ENCODE measurements at regions not wholly inside any gene's neighbourhood (a gene's known extent, or its start where the extent isn't known, plus 50 kb on each side); places are given as distances from the start of the nearest gene placed in this dataset.
"Not testable (repeated sequence)": the region's sequence is repeated elsewhere in the genome, so short reads cannot be mapped to it uniquely, and the experiment has no call there.

GRCh38 chr4:144799486-144799885 is 153.5 kb downstream of the HHIP start:
- no peak for DNase-seq
- Histone ChIP-seq H3K27me3 (no peaks in the 10 kb centered on the region), H3K36me3 (no peaks in the 10 kb centered on the region), H3K9me3 (no peaks in the 10 kb centered on the region), H3K4me3 (no peak overlapping the region)

- H3K36me3 ChIP-seq = no peaks in the 10 kb centered on the region
- no peaks in the 10 kb centered on the region for H3K27me3 ChIP-seq
- no peak overlapping the region for H3K4me3 ChIP-seq
- no peak for DNase-seq
- no peaks in the 10 kb centered on the region for H3K9me3 ChIP-seq
These were observed 155.8 kb downstream of the HHIP start for GRCh38 chr4:144801731-144802130.

- Histone ChIP-seq H3K4me3 (no peak overlapping the region), H3K9me3 (no peaks in the 10 kb centered on the region), H3K36me3 (no peaks in the 10 kb centered on the region), H3K27me3 (no peaks in the 10 kb centered on the region)
- DNase-seq = no peak
These were observed 162.1 kb downstream of the HHIP start for GRCh38 chr4:144808034-144808433.

- no peaks in the 10 kb centered on the region for H3K9me3 ChIP-seq
- H3K27me3 ChIP-seq = no peaks in the 10 kb centered on the region
- no peaks in the 10 kb centered on the region for H3K36me3 ChIP-seq
- DNase-seq = no peak
- H3K4me3 ChIP-seq = no peak overlapping the region
These were observed 163.2 kb downstream of the HHIP start for GRCh38 chr4:144809056-144809640.

- Histone ChIP-seq H3K36me3 (no peaks in the 10 kb centered on the region), H3K9me3 (no peaks in the 10 kb centered on the region), H3K27me3 (no peaks in the 10 kb centered on the region), H3K4me3 (no peak overlapping the region)
- no peak for DNase-seq
These were observed 170.7 kb downstream of the HHIP start for GRCh38 chr4:144816668-144817067.

GRCh38 chr4:144817081-144817480 is 171.1 kb downstream of the HHIP start:
- Histone ChIP-seq H3K4me3 (no peak overlapping the region), H3K36me3 (no peaks in the 10 kb centered on the region)
- DNase-seq = no peak

GRCh38 chr4:144818136-144818535 is 172.2 kb downstream of the HHIP start:
- no peaks in the 10 kb centered on the region for H3K27me3 ChIP-seq
- DNase-seq = no peak
- H3K4me3 ChIP-seq = no peak overlapping the region
- H3K9me3 ChIP-seq = no peaks in the 10 kb centered on the region
- H3K36me3 ChIP-seq = no peaks in the 10 kb centered on the region

More at GRCh38 chr4:144817081-144817480, 171.1 kb downstream of the HHIP start:
- no peaks in the 10 kb centered on the region for H3K9me3 ChIP-seq
- no peaks in the 10 kb centered on the region for H3K27me3 ChIP-seq

GRCh38 chr4:144819591-144819990 is 173.6 kb downstream of the HHIP start:
- no peaks in the 10 kb centered on the region for H3K27me3 ChIP-seq
- H3K9me3 ChIP-seq = no peaks in the 10 kb centered on the region
- DNase-seq = no peak

GRCh38 chr4:144820011-144820727 is 174.2 kb downstream of the HHIP start:
- H3K4me3 ChIP-seq = no peak overlapping the region

More at GRCh38 chr4:144819591-144819990, 173.6 kb downstream of the HHIP start:
- Histone ChIP-seq H3K36me3 (no peaks in the 10 kb centered on the region), H3K4me3 (no peak overlapping the region)

GRCh38 chr4:144820728-144821085 is 174.8 kb downstream of the HHIP start:
- no peaks in the 10 kb centered on the region for H3K27me3 ChIP-seq

More at GRCh38 chr4:144820011-144820727, 174.2 kb downstream of the HHIP start:
- H3K27me3 ChIP-seq = no peaks in the 10 kb centered on the region
- no peaks in the 10 kb centered on the region for H3K9me3 ChIP-seq
- no peaks in the 10 kb centered on the region for H3K36me3 ChIP-seq
- DNase-seq = no peak

GRCh38 chr4:144831971-144832370 is 186.0 kb downstream of the HHIP start:
- Histone ChIP-seq H3K9me3 (no peaks in the 10 kb centered on the region), H3K36me3 (no peaks in the 10 kb centered on the region), H3K4me3 (no peak overlapping the region), H3K27me3 (no peaks in the 10 kb centered on the region)
- DNase-seq = no peak

More at GRCh38 chr4:144820728-144821085, 174.8 kb downstream of the HHIP start:
- Histone ChIP-seq H3K9me3 (no peaks in the 10 kb centered on the region), H3K4me3 (no peak overlapping the region), H3K36me3 (no peaks in the 10 kb centered on the region)
- no peak for DNase-seq

- no peak for DNase-seq
- Histone ChIP-seq H3K9me3 (no peaks in the 10 kb centered on the region), H3K4me3 (no peak overlapping the region), H3K36me3 (no peaks in the 10 kb centered on the region), H3K27me3 (no peaks in the 10 kb centered on the region)
These were observed 199.5 kb downstream of the HHIP start for GRCh38 chr4:144845411-144845810.

GRCh38 chr4:144851948-144852347 is 206.0 kb downstream of the HHIP start:
- H3K27me3 ChIP-seq = no peaks in the 10 kb centered on the region
- DNase-seq = no peak
- no peaks in the 10 kb centered on the region for H3K36me3 ChIP-seq
- no peaks in the 10 kb centered on the region for H3K9me3 ChIP-seq
- no peak overlapping the region for H3K4me3 ChIP-seq

GRCh38 chr4:144861471-144861870 is 215.5 kb downstream of the HHIP start:
- Histone ChIP-seq H3K9me3 (no peaks in the 10 kb centered on the region), H3K4me3 (no peak overlapping the region), H3K27me3 (no peaks in the 10 kb centered on the region), H3K36me3 (no peaks in the 10 kb centered on the region)
- no peak for DNase-seq

GRCh38 chr4:144862210-144862609 is 216.3 kb downstream of the HHIP start:
- no peaks in the 10 kb centered on the region for H3K36me3 ChIP-seq
- no peak overlapping the region for H3K4me3 ChIP-seq
- DNase-seq = no peak
- no peaks in the 10 kb centered on the region for H3K9me3 ChIP-seq
- no peaks in the 10 kb centered on the region for H3K27me3 ChIP-seq

GRCh38 chr4:144864891-144865290 is 218.9 kb downstream of the HHIP start:
- not testable (repeated sequence) for H3K27me3 ChIP-seq, H3K9me3 ChIP-seq, DNase-seq, H3K4me3 ChIP-seq, H3K36me3 ChIP-seq

- DNase-seq = no peak
- Histone ChIP-seq H3K27me3 (no peaks in the 10 kb centered on the region), H3K9me3 (no peaks in the 10 kb centered on the region), H3K36me3 (no peaks in the 10 kb centered on the region), H3K4me3 (no peak overlapping the region)
These were observed 222.4 kb downstream of the HHIP start for GRCh38 chr4:144868309-144868708.

- Histone ChIP-seq H3K4me3 (no peak overlapping the region), H3K9me3 (no peaks in the 10 kb centered on the region)
- no peak for DNase-seq
These were observed 225.3 kb downstream of the ANAPC10 start for GRCh38 chr4:144872508-144873225.

More at GRCh38 chr4:144872508-144873225, 225.3 kb downstream of the ANAPC10 start:
- no peaks in the 10 kb centered on the region for H3K27me3 ChIP-seq
- H3K36me3 ChIP-seq = no peaks in the 10 kb centered on the region
